Gastrocnemius medialis (tissue), 4 donors: ENCODE measurements at regions not wholly inside any gene's neighbourhood (a gene's known extent, or its start where the extent isn't known, plus 50 kb on each side); places are given as distances from the start of the nearest gene placed in this dataset.

Experiments used
- POLR2A ChIP-seq, 2 donors: fragments of 450-650 bp; IDR thresholded peaks; one replicate each; pipeline ENCODE4 v1.6.1; 2017; ENCODE audit warnings: antibody characterized with exemption in 2 of 2, mild to moderate bottlenecking in 2 of 2, moderate library complexity in 2 of 2
- TF ChIP-seq, protein P1 (sequence below), 5 experiments: fragments of 450-650 bp in 3 of 5; fragments of 200-600 bp in 2 of 5; sonication (generic) in 2 of 5; IDR thresholded peaks in 4 of 5; conservative IDR thresholded peaks in 1 of 5; 1 replicate in 4 of 5; 2 replicates in 1 of 5; pipeline ENCODE4 v1.5.1; 2016 to 2019; ENCODE audit warnings: antibody characterized with exemption in 5 of 5, mild to moderate bottlenecking in 3 of 5, moderate library complexity in 3 of 5

GRCh38 chr1:208501542-208501941 lies 257.4 kb upstream of the PLXNA2 start:
- no peak for TF ChIP-seq POLR2A (IDR thresholded peaks at IDR 0.05)
- TF ChIP-seq, protein P1, sequence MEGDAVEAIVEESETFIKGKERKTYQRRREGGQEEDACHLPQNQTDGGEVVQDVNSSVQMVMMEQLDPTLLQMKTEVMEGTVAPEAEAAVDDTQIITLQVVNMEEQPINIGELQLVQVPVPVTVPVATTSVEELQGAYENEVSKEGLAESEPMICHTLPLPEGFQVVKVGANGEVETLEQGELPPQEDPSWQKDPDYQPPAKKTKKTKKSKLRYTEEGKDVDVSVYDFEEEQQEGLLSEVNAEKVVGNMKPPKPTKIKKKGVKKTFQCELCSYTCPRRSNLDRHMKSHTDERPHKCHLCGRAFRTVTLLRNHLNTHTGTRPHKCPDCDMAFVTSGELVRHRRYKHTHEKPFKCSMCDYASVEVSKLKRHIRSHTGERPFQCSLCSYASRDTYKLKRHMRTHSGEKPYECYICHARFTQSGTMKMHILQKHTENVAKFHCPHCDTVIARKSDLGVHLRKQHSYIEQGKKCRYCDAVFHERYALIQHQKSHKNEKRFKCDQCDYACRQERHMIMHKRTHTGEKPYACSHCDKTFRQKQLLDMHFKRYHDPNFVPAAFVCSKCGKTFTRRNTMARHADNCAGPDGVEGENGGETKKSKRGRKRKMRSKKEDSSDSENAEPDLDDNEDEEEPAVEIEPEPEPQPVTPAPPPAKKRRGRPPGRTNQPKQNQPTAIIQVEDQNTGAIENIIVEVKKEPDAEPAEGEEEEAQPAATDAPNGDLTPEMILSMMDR (IDR thresholded peaks at IDR 0.05 in 4 of 5, conservative IDR thresholded peaks at IDR 0.05 in 1 of 5) = no peak
